SK-N-SH treated with all-trans-retinoic acid at 6 μM for 48 hours (cell line): ENCODE measurements at regions not wholly inside any gene's neighbourhood (a gene's known extent, or its start where the extent isn't known, plus 50 kb on each side); places are given as distances from the start of the nearest gene placed in this dataset.
"Not testable (repeated sequence)": the region's sequence is repeated elsewhere in the genome, so short reads cannot be mapped to it uniquely, and the experiment has no call there.

Experiments
- ATAC-seq: fragments of 200-7000 bp; cut with Tn5 transposase; 3 replicates; pipeline ENCODE4 v1.9.1; 2020; ENCODE audit warnings: mild to moderate bottlenecking, moderate library complexity
- ARNTL ChIP-seq: fragments of 450-650 bp; formaldehyde crosslinking; IDR thresholded peaks from 2 replicates; pipeline ENCODE4 v1.5.0; 2020; ENCODE audit warnings: low read depth, mild to moderate bottlenecking, moderate library complexity, borderline replicate concordance
- BACH2 ChIP-seq: fragments of 250-450 bp; sonication (Bioruptor Pico); IDR thresholded peaks from 2 replicates; pipeline ENCODE4 v1.9.0; 2021; ENCODE audit warnings: mild to moderate bottlenecking, borderline replicate concordance
- CSDC2 ChIP-seq: fragments of 250-450 bp; sonication (Bioruptor Pico); IDR thresholded peaks from 2 replicates; pipeline ENCODE4 v1.5.0; 2020; ENCODE audit warnings: mild to moderate bottlenecking, moderate library complexity
- ESRRG ChIP-seq: fragments of 250-450 bp; sonication (Bioruptor Pico); IDR thresholded peaks from 2 replicates; pipeline ENCODE4 v1.6.1; 2021; ENCODE audit warnings: mild to moderate bottlenecking
- GLIS3 ChIP-seq: fragments of 250-450 bp; sonication (Bioruptor Pico); IDR thresholded peaks from 2 replicates; pipeline ENCODE4 v1.5.0; 2020; ENCODE audit warnings: mild to moderate bottlenecking, moderate library complexity
- ISL1 ChIP-seq: fragments of 250-450 bp; sonication (Bioruptor Pico); IDR thresholded peaks from 2 replicates; pipeline ENCODE4 v2.1.2; 2022; ENCODE audit warnings: mild to moderate bottlenecking, moderate library complexity
- OSR1 ChIP-seq: fragments of 250-450 bp; sonication (Bioruptor Pico); IDR thresholded peaks from 2 replicates; pipeline ENCODE4 v1.8.0; 2022; ENCODE audit warnings: moderate library complexity, mild to moderate bottlenecking, inconsistent platforms
- PPARA ChIP-seq: fragments of 250-450 bp; sonication (Bioruptor Pico); IDR thresholded peaks from 2 replicates; pipeline ENCODE4 v1.5.0; 2020; ENCODE audit warnings: mild to moderate bottlenecking, borderline replicate concordance
- RARB ChIP-seq: fragments of 250-450 bp; sonication (Bioruptor Pico); IDR thresholded peaks from 2 replicates; pipeline ENCODE4 v1.8.0; 2021; ENCODE audit warnings: mild to moderate bottlenecking, moderate library complexity
- SNAI2 ChIP-seq: fragments of 250-450 bp; sonication (Bioruptor Pico); IDR thresholded peaks from 2 replicates; pipeline ENCODE4 v1.5.0; 2020; ENCODE audit warnings: mild to moderate bottlenecking, moderate library complexity
- TOX ChIP-seq: fragments of 250-450 bp; sonication (Bioruptor Pico); IDR thresholded peaks from 2 replicates; pipeline ENCODE4 v1.8.0; 2021; ENCODE audit warnings: mild to moderate bottlenecking, moderate library complexity, borderline replicate concordance
- ZC3H10 ChIP-seq: fragments of 250-450 bp; sonication (Bioruptor Pico); IDR thresholded peaks from 2 replicates; pipeline ENCODE4 v1.5.1; 2021; ENCODE audit warnings: mild to moderate bottlenecking, moderate library complexity
- ZFP30 ChIP-seq: fragments of 450-650 bp; formaldehyde crosslinking; IDR thresholded peaks from 2 replicates; pipeline ENCODE4 v1.5.0; 2022; ENCODE audit warnings: mild to moderate bottlenecking, moderate library complexity
- ZNF565 ChIP-seq: fragments of 450-650 bp; formaldehyde crosslinking; conservative IDR thresholded peaks from 2 replicates; pipeline ENCODE4 v1.5.0; 2020; ENCODE audit warnings: low read depth, mild to moderate bottlenecking, moderate library complexity
- ZNF70 ChIP-seq: fragments of 450-650 bp; formaldehyde crosslinking; IDR thresholded peaks from 2 replicates; pipeline ENCODE4 v1.5.0; 2020; ENCODE audit warnings: mild to moderate bottlenecking, moderate library complexity
- ZNF8 ChIP-seq: fragments of 450-650 bp; formaldehyde crosslinking; IDR thresholded peaks from 2 replicates; pipeline ENCODE4 v1.5.0; 2020; ENCODE audit warnings: mild to moderate bottlenecking, moderate library complexity
- TF ChIP-seq, protein P1 (sequence below): fragments of 250-450 bp; sonication (Bioruptor Pico); IDR thresholded peaks from 2 replicates; pipeline ENCODE4 v1.5.0; 2020; ENCODE audit warnings: mild to moderate bottlenecking, moderate library complexity
- TF ChIP-seq, protein P2 (sequence below): fragments of 250-450 bp; sonication (Bioruptor Pico); IDR thresholded peaks from 2 replicates; pipeline ENCODE4 v1.8.0; 2020; ENCODE audit warnings: mild to moderate bottlenecking, moderate library complexity, borderline replicate concordance
- TF ChIP-seq, protein P3 (sequence below): fragments of 250-450 bp; sonication (Bioruptor Pico); IDR thresholded peaks from 2 replicates; pipeline ENCODE4 v1.5.1; 2020; ENCODE audit warnings: low read depth, mild to moderate bottlenecking, moderate library complexity
- TF ChIP-seq, protein P4 (sequence below): fragments of 250-450 bp; sonication (Bioruptor Pico); IDR thresholded peaks from 2 replicates; pipeline ENCODE4 v1.8.0; 2021; ENCODE audit warnings: low read depth, mild to moderate bottlenecking, moderate library complexity, borderline replicate concordance

DNA sequence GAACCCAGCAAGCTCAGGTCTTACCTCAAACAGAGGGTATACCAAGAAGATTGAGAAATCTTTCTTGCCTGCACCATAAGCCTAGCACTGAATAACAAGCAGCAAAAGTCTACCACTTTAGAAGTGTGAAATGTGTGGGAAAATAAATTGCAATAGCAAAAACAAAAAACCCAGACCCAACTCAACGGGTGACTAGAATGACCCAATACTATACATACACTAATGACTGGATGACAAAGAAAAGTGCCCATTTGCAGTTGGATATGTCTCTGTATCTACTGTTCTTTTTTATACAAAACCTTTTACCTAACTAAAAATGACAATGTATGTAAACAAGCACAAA, 950.6 kb downstream of the TRIB2 start:
- ATAC-seq, result no peak

DNA sequence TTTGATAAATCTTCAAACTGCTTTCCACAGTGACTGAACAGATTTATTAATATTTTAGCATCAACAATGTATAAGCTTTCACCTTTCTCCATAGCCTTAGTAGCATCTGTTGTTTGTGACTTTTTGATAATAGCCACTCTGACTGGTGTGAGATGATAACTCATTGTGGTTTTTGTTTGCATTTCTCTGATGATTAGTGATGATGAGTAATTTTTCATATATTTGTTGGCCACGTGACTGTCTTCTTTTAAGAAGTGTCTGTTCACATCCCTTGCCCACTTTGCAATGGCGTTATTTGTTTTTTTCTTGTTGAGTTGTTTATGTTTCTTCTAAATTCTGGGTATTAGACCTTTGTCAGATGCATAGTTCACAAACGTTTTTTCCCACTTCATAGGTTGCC, 952.9 kb downstream of the TRIB2 start:
- no peak for ATAC-seq
- TF ChIP-seq ZNF8 (CRISPR knock-in tag) (no peak), ZC3H10 (CRISPR knock-in tag) (no peak), ZFP30 (no peak), ZNF70 (no peak), ZNF565 (CRISPR knock-in tag) (no peak), PPARA (no peak), TOX (no peak), GLIS3 (CRISPR knock-in tag) (no peak), RARB (no peak)
- TF ChIP-seq, protein P1, sequence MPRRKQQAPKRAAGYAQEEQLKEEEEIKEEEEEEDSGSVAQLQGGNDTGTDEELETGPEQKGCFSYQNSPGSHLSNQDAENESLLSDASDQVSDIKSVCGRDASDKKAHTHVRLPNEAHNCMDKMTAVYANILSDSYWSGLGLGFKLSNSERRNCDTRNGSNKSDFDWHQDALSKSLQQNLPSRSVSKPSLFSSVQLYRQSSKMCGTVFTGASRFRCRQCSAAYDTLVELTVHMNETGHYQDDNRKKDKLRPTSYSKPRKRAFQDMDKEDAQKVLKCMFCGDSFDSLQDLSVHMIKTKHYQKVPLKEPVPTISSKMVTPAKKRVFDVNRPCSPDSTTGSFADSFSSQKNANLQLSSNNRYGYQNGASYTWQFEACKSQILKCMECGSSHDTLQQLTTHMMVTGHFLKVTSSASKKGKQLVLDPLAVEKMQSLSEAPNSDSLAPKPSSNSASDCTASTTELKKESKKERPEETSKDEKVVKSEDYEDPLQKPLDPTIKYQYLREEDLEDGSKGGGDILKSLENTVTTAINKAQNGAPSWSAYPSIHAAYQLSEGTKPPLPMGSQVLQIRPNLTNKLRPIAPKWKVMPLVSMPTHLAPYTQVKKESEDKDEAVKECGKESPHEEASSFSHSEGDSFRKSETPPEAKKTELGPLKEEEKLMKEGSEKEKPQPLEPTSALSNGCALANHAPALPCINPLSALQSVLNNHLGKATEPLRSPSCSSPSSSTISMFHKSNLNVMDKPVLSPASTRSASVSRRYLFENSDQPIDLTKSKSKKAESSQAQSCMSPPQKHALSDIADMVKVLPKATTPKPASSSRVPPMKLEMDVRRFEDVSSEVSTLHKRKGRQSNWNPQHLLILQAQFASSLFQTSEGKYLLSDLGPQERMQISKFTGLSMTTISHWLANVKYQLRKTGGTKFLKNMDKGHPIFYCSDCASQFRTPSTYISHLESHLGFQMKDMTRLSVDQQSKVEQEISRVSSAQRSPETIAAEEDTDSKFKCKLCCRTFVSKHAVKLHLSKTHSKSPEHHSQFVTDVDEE (CRISPR knock-in tag), result no peak

More for the DNA sequence above, 950.6 kb downstream of the TRIB2 start:
- no peak for TF ChIP-seq CSDC2 (CRISPR knock-in tag)
- TF ChIP-seq TOX, result no peak
- no peak for TF ChIP-seq RARB
- no peak for TF ChIP-seq ZNF8 (CRISPR knock-in tag)
- TF ChIP-seq OSR1 (CRISPR knock-in tag), result no peak
- no peak for TF ChIP-seq PPARA
- TF ChIP-seq ZNF70, result no peak
- TF ChIP-seq, protein P2, sequence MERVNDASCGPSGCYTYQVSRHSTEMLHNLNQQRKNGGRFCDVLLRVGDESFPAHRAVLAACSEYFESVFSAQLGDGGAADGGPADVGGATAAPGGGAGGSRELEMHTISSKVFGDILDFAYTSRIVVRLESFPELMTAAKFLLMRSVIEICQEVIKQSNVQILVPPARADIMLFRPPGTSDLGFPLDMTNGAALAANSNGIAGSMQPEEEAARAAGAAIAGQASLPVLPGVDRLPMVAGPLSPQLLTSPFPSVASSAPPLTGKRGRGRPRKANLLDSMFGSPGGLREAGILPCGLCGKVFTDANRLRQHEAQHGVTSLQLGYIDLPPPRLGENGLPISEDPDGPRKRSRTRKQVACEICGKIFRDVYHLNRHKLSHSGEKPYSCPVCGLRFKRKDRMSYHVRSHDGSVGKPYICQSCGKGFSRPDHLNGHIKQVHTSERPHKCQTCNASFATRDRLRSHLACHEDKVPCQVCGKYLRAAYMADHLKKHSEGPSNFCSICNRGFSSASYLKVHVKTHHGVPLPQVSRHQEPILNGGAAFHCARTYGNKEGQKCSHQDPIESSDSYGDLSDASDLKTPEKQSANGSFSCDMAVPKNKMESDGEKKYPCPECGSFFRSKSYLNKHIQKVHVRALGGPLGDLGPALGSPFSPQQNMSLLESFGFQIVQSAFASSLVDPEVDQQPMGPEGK (CRISPR knock-in tag), result no peak
- TF ChIP-seq ISL1 (CRISPR knock-in tag), result no peak
- no peak for TF ChIP-seq ESRRG
- TF ChIP-seq ARNTL (CRISPR knock-in tag), result no peak
- TF ChIP-seq, protein P1 (CRISPR knock-in tag), result no peak

DNA sequence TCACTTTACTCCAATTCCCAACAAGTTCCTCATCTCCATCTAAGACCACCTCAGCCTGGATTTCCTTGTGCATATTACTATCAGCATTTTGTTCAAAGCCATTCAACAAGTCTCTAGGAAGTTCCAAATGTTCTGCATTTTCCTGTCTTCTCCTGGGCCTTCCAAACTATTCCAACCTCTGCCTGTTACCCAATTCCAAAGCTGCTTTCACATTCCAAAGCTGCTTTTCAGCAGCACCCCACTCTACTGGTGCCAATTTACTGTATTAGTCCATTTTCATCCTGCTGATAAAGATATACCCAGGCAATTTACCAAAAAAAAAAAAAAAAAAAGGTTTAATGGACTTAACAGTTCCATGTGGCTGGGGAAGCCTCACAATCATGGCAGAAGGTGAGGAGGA, 957.1 kb downstream of the TRIB2 start:
- ATAC-seq, result not testable (repeated sequence)

DNA sequence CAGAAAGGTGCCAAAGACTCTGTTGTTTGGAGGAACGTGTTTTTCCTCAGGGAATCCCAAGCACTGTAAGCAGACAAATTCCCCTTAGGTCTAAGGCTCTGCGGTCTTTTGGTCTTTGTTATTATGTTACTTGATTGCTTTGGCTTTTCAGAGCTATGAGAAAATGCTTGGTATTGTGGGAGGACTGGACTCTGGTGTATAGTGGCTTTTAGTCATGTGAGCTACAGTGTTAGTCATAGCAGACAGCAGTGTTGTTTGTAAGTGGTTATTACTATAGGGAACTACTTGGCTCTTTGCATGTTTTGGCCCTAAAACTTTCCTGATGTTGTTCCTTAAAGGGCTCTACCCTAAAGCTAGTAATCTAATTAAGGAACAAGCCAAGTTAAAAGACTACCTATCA, 956.2 kb upstream of the LRATD1 start:
- TF ChIP-seq OSR1 (CRISPR knock-in tag) (no peak), GLIS3 (CRISPR knock-in tag) (no peak), ESRRG (no peak), ARNTL (CRISPR knock-in tag) (no peak), SNAI2 (no peak), ISL1 (CRISPR knock-in tag) (no peak), CSDC2 (CRISPR knock-in tag) (no peak), RARB (no peak), BACH2 (CRISPR knock-in tag) (no peak)
- TF ChIP-seq, protein P3, sequence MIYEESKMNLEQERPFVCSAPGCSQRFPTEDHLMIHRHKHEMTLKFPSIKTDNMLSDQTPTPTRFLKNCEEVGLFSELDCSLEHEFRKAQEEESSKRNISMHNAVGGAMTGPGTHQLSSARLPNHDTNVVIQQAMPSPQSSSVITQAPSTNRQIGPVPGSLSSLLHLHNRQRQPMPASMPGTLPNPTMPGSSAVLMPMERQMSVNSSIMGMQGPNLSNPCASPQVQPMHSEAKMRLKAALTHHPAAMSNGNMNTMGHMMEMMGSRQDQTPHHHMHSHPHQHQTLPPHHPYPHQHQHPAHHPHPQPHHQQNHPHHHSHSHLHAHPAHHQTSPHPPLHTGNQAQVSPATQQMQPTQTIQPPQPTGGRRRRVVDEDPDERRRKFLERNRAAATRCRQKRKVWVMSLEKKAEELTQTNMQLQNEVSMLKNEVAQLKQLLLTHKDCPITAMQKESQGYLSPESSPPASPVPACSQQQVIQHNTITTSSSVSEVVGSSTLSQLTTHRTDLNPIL (CRISPR knock-in tag), result no peak
- no peak for ATAC-seq

DNA sequence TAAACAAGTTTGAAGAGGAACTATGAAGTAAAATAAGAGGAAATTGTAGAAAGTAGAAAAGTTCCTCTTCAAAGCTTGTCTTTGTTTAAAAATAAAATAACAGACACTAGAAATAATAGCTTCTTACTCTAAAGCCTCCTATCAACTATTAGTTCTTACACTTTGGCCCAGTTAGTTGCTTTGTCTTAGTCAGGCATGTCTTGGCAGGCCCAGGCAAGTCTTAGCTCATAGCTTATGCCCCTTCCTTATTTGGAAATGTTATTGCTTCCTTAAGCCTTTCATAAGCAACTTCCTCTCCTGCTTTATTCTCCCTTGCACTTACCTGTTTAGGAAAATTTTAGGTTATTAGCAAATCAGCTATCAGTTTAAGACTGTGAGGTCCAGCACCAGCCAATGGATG, 950.6 kb upstream of the LRATD1 start:
- ATAC-seq, result no peak
- TF ChIP-seq, protein P1 (CRISPR knock-in tag), result no peak
- TF ChIP-seq OSR1 (CRISPR knock-in tag) (no peak), ARNTL (CRISPR knock-in tag) (no peak), ISL1 (CRISPR knock-in tag) (no peak), ZC3H10 (CRISPR knock-in tag) (no peak), PPARA (no peak), TOX (no peak)
- TF ChIP-seq, protein P4, sequence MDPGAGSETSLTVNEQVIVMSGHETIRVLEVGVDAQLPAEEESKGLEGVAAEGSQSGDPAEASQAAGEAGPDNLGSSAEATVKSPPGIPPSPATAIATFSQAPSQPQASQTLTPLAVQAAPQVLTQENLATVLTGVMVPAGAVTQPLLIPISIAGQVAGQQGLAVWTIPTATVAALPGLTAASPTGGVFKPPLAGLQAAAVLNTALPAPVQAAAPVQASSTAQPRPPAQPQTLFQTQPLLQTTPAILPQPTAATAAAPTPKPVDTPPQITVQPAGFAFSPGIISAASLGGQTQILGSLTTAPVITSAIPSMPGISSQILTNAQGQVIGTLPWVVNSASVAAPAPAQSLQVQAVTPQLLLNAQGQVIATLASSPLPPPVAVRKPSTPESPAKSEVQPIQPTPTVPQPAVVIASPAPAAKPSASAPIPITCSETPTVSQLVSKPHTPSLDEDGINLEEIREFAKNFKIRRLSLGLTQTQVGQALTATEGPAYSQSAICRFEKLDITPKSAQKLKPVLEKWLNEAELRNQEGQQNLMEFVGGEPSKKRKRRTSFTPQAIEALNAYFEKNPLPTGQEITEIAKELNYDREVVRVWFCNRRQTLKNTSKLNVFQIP (CRISPR knock-in tag), result no peak
